ENCODE measurements at regions not wholly inside any gene's neighbourhood (a gene's known extent, or its start where the extent isn't known, plus 50 kb on each side); places are given as distances from the start of the nearest gene placed in this dataset.
"Not testable (repeated sequence)": the region's sequence is repeated elsewhere in the genome, so short reads cannot be mapped to it uniquely, and the experiment has no call there.

GRCh38 chr2:64880193-64880951, 108.8 kb upstream of the SLC1A4 start:
- intact Hi-C loops (cut with DNase I) = no loop called here
- no peaks in the 10 kb centered on the region for H3K27me3 ChIP-seq
- H3K4me3 ChIP-seq = no peak overlapping the region
- TF ChIP-seq, protein P1, sequence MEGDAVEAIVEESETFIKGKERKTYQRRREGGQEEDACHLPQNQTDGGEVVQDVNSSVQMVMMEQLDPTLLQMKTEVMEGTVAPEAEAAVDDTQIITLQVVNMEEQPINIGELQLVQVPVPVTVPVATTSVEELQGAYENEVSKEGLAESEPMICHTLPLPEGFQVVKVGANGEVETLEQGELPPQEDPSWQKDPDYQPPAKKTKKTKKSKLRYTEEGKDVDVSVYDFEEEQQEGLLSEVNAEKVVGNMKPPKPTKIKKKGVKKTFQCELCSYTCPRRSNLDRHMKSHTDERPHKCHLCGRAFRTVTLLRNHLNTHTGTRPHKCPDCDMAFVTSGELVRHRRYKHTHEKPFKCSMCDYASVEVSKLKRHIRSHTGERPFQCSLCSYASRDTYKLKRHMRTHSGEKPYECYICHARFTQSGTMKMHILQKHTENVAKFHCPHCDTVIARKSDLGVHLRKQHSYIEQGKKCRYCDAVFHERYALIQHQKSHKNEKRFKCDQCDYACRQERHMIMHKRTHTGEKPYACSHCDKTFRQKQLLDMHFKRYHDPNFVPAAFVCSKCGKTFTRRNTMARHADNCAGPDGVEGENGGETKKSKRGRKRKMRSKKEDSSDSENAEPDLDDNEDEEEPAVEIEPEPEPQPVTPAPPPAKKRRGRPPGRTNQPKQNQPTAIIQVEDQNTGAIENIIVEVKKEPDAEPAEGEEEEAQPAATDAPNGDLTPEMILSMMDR (IDR thresholded peaks at IDR 0.05) = no peak
- H3K9me3 ChIP-seq = no peaks in the 10 kb centered on the region
- no peak for DNase-seq
- no peak for ATAC-seq
- no peaks in the 10 kb centered on the region for H3K36me3 ChIP-seq
- H3K4me1 ChIP-seq = no peaks in the 10 kb centered on the region
- H3K27ac ChIP-seq = no peak overlapping the region

DNA sequence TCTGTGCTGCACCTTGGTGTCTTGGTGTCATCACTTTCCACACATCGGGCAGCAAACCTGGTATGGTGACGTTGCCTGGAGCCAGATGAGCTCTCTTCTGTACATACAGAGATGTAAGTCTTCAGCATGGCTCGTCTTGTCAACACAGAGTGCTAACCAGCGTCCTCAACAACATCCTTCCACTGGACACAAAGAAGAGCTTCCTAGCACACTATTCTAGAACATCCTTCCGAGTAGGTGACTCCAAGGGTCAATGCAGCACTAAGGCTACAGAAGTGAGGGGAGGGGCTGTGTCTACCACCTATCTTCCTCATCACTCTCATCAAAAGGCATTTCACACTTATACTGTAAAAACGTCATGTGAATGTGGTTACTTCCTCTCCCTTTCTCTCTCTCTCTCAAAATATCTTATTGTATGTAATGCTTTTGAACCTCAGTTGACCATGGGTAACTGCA, 108.1 kb upstream of the SLC1A4 start:
- Histone ChIP-seq H3K4me3 (no peak overlapping the region), H3K27ac (no peak overlapping the region), H3K4me1 (no peaks in the 10 kb centered on the region), H3K36me3 (no peaks in the 10 kb centered on the region), H3K9me3 (no peaks in the 10 kb centered on the region), H3K27me3 (no peaks in the 10 kb centered on the region)
- ATAC-seq (no peak), DNase-seq (no peak)
- intact Hi-C loops (cut with DNase I) = no loop called here
- TF ChIP-seq, protein P1 (IDR thresholded peaks at IDR 0.05) = no peak

- no peak for ATAC-seq
- no peak for DNase-seq
- Histone ChIP-seq H3K27me3 (no peaks in the 10 kb centered on the region), H3K27ac (no peak overlapping the region), H3K36me3 (no peaks in the 10 kb centered on the region), H3K9me3 (no peaks in the 10 kb centered on the region), H3K4me3 (no peak overlapping the region), H3K4me1 (no peaks in the 10 kb centered on the region)
- intact Hi-C loops (cut with DNase I) = no loop called here
- TF ChIP-seq, protein P1 (IDR thresholded peaks at IDR 0.05) = no peak
These were observed 101.6 kb upstream of the SLC1A4 start for GRCh38 chr2:64887565-64887964.

GRCh38 chr2:64888591-64889309, 100.4 kb upstream of the SLC1A4 start:
- peak; percentile 77 for ATAC-seq
- Histone ChIP-seq H3K27me3 (no peaks in the 10 kb centered on the region), H3K36me3 (no peaks in the 10 kb centered on the region), H3K9me3 (no peaks in the 10 kb centered on the region), H3K27ac (no peak overlapping the region), H3K4me3 (no peak overlapping the region), H3K4me1 (no peaks in the 10 kb centered on the region)
- DNase-seq = no peak
- TF ChIP-seq, protein P1 (IDR thresholded peaks at IDR 0.05) = no peak
- intact Hi-C loops (cut with DNase I) = no loop called here

GRCh38 chr2:64889803-64890202, 99.4 kb upstream of the SLC1A4 start:
- no peaks in the 10 kb centered on the region for H3K4me1 ChIP-seq
- intact Hi-C loops (cut with DNase I) = no loop called here
- H3K27ac ChIP-seq = no peak overlapping the region
- H3K36me3 ChIP-seq = no peaks in the 10 kb centered on the region
- H3K4me3 ChIP-seq = no peak overlapping the region
- H3K9me3 ChIP-seq = no peaks in the 10 kb centered on the region
- TF ChIP-seq, protein P1 (IDR thresholded peaks at IDR 0.05) = no peak
- no peaks in the 10 kb centered on the region for H3K27me3 ChIP-seq
- DNase-seq = no peak
- no peak for ATAC-seq

DNA sequence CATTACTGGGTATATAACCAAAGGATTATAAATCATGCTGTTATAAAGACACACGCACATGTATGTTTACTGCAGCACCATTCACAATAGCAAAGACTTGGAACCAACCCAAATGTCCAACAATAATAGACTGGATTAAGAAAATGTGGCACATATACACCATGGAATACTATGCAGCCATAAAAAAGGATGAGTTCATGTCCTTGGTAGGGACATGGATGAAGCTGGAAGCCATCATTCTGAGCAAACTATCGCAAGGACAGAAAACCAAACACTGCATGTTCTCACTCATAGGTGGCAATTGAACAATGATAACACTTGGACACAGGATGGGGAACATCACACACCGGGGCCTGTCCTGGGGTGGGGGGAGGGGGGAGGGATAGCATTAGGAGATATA, 92.6 kb upstream of the SLC1A4 start:
- H3K27me3 ChIP-seq; H3K36me3 ChIP-seq; intact Hi-C loops (cut with DNase I): not testable (repeated sequence)

More for the DNA sequence above, 92.6 kb upstream of the SLC1A4 start:
- DNase-seq, H3K4me3 ChIP-seq, H3K27ac ChIP-seq, H3K4me1 ChIP-seq, H3K9me3 ChIP-seq, ATAC-seq: not testable (repeated sequence)

All from upper lobe of right lung (tissue), 1 donor.